8988T (cell line): ENCODE measurements at regions not wholly inside any gene's neighbourhood (a gene's known extent, or its start where the extent isn't known, plus 50 kb on each side); places are given as distances from the start of the nearest gene placed in this dataset.
"Not testable (repeated sequence)": the region's sequence is repeated elsewhere in the genome, so short reads cannot be mapped to it uniquely, and the experiment has no call there.

Experiments
- DNase-seq: peaks from one replicate; pipeline ENCODE4 v3.0.0; 2011

DNA sequence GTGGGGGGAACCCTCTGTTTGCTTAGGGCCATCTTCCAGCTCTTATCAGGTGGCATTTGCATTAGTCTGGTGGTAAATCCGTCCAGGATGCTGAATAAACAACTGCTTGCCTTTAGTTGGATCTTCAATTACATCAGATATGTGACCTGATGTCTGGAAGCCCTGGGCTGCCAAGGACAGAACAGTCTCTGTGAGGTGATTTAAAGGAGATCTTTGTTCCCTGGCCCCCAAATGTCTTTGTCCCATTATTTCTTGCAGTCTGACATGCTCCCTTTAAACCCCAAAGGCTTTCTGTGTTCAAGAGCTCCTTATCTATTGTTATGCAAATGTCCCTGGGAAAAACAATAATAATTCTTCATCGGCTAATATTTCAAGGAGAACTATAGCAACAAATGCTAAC, 84.6 kb upstream of the SPTLC3 start:
- DNase-seq, result no peak

DNA sequence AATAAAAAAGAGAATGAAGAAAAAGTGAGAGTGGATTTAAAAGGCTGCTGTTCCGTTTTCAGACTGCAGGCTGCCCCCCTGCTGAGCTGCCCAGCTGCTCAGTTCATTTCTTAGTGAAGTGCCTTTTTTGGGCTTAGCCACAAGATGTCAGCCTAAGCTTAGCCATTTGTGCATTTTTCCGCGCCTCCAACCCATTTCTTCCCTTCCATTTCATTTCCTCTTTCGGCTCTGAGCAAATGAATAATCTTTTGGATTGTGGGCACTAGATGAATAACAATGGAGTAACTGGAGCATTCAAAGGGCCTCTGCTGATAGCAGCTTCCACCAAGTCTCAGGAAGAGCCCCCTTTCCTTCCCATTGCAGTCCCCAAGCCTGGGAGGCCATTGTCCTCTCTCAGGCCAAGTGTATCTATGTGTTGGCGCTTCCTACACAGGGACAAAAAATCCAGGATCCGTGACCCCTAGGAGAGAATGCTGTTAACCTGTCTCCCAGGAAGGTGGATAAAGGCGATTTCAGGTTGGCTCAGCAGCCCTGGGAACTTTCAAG, 83.5 kb upstream of the SPTLC3 start:
- DNase-seq, result peak; percentile 34

DNA sequence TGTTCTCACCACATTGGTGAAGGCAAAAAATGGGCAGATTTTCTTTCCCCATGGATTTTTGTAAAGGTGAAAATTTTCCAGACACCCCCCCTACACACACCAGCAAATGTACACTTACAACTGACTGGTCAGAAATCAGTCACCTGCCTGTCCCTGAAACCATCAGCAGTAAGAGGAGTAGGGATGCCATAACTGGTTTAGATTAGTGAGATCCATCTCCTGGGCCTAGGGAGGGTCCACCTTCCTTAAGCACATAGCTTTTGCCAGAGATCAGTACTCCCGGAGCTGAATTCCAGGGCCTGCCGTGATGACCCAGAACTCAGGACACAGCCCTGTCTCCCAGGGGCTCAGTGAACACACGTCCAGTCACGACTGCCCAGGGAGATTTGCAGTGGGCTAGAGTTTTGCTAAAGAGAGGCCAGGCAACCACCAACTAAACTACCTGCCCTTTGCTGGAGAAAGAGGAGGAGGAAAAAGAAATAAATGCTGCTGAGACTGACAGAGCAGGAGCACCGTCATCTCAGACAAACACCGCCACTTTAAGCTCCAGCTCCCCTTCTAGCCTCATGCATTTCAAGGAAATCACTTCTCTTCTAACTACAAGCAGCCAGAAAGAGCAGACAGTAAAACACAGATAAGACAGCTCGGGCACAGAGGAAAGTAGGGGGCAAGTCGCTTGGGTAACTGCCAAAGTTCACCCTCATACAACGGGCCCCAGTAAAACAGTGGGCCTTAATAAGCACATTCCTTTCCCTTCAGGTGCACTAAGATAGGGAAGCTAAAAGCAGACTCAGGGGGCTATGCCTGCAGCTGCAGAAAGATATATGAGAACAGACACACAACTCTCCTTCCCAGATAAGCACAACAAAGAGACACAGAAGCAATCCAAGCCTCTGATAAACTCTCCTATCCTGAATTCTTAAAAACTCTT, 82.6 kb upstream of the SPTLC3 start:
- DNase-seq, result no peak

DNA sequence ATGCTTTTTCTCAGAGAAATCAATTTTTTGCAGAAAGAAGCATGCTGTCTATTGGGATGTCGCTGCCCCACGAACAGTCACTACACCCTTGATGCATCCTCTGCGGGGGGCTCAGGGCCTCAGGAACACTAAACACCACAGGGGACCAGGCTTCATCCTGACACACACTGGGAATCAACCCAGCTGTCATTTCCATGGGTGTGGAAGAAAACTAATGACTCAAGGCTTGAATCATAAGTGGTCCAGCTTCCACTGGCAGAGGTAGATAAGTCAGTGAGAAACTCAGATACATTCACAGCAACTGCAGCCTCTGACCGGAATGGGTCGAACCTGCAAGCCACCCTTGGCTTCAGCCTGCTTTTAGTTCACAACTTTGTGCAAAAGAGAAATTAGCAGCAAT, 81.3 kb upstream of the SPTLC3 start:
- DNase-seq, result no peak

DNA sequence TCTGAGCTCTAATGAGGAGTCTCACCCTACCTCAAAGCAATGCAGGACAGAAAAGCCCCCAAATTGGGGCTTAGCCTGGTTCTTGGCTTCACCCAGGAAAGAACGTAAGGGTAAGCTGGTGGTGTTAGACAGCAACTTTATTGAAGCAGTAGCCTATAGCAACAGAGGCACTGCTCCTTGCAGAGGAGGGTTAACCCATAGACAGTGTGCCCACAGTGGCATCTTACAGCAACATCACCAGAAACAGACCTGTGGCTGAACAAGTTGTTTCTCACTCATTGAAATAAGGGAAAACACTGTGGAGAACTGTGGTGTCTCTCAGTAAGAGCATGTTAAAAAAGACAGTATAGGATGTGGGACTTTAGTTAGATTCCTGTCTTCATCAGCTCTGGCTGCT, 80.4 kb upstream of the SPTLC3 start:
- no peak for DNase-seq

DNA sequence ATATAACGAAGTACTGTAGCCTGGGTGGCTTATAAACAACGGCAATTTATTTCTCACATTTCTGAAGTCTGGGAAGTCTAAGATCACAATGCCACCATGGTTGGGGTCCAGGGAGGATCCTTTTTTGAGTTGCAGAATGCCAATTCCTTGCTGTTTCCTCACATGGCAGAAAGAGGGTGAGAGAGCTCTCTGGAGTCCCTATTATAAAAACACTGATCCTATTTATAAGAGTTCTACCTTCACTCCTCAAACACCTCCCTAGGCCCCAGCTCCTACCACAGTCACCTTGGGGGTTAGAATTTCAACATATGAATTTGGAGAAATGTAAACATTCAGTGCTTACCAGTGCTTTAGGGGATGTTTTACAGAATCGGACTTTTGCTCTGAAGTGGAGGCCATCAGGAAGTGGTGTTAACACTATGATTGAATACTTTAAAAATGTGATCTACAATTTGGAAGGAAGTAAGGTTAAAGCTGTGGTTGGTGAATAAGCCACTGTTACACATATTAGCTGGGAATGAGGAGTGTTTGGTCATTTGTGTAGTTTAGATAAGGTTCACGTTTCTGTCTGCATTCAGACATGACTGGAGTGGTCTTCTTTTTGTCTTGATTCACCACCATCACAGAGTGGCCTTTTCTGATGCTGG, 79.9 kb upstream of the SPTLC3 start:
- DNase-seq, result no peak

DNA sequence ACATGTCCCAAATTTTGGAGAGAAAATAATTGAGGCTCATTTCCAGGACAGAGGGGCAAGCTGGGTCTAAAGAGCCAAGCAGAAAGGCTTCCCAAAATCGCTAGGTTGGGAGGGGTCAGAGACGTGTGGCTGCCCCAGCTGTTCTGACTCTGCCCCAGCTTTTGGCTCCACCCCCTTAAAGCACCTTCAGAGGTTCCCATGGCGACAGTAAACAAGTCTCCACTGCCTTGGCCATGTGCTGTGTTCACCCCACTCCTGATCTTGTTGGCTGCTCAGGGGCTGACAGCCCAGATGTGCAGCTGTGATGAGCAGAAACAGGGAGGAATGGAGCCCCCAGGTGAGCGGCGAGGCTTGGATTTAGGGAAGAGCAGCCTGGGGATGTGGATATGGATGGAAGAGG, 72.8 kb upstream of the SPTLC3 start:
- DNase-seq, result no peak

DNA sequence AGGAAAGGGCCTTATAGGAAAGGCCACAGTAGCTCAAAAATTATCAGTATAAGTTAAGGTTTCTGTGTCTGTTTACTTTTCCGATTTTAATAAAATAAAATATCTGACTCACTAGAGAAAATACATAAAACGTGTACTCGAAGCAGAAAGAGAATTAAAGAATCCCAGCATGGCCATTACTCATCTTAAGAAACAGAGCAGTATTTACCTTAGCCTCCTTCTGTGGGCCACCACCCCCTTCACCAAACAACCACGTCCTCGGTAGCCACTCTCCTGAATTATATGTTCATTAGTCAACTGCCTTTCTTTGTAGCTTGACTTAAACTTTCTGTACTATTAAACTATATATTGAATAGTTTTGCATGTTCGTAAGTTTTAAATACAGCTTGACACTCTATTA, 72.2 kb upstream of the SPTLC3 start:
- DNase-seq, result no peak

DNA sequence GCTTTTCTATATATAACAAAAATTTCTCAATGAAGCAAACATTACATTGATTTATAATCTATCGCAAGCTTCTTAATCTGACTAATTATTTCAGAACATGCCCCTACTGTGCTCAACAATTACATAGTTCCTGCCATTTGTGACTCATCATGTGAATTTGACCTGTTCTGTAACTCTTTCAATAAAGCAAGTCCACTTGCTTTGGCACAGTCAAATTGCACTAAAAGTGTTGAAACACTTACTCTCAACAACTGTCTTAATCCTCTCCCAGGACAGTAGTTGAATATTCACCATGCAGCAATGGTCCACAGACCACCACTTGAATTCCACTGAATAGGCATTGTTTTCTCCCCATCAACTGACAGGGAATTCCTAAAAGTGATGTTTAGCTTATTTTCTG, 67.7 kb upstream of the SPTLC3 start:
- DNase-seq, result no peak

DNA sequence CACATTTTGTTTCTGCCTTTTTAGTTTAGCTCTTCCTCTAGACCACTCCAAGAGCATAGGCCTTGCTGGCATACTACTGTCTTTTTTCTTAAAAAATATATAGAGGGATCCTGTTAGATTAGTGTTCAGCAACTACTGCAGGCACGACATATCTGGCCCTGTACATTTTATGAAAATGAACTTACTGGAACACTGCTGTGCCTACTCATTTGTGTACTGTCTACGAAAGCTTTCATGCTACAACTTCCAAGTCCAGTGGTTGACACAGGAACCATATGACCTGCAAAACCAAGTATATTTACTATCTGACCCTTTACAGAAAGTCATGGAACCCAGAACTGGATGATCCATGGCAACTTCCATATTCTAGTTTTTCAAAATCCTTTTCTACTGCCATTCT, 66.6 kb upstream of the SPTLC3 start:
- no peak for DNase-seq

DNA sequence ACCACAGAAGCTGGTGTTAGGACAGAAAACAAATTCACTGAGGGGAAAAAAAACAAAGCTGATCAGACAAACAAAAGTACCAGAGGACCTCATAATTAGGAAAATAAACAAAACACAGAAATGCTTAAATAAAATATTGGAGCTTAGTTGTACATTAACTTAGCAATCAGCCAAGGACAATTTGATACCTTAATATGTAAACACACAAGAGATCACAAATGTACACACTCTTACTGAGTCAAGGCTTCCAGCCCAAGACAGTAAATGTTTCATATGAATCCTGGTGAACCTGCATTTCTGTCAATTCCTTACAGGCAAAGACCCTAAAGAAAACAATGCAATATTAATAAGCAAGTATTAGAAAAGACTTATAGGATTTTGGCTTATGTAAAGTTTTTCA, 62.0 kb upstream of the SPTLC3 start:
- no peak for DNase-seq

DNA sequence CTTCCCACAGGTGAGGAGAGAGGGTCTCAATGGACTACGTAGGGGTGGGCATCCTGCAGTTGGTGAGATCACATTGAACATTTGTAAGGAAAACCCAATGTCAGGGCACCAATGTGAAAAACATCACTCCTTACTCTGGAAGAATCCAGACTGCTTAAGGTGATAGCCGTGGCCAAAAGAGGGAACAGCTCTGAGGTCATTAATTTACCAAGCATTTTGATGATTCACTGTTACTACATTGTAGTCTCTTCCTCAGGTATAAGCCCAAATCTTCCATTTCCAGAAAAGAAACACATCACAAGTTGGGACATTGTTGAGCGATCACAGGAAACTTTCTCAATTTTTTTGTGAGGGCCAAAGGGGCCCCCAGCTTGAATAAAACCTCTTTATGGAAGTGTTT, 61.1 kb upstream of the SPTLC3 start:
- DNase-seq, result no peak

DNA sequence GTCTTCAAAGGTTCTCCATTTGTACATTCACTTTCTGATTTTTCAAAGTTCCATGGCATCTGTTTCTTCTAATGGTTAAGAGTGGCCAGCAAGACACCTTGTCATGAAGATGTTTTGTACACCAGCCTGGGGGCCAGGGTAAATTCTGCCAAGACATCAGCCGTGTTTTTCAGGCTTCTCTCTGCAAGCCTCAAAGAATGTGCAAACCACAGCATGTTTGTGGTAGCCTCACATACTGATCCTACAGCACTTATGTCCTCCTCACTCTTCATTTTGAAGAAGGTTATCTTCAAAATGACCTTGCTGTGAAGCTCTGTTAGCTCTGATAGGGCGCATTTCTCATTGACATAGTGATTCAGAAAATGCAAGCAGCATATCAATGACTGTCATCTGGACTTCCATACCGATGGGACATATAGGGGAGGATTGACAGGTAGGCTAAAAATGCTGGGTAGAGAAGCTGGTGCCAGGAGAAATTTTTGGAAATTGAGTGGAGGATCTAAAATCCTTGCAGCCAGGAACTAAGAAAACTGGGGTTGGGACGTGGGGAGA, 59.3 kb upstream of the SPTLC3 start:
- no peak for DNase-seq

DNA sequence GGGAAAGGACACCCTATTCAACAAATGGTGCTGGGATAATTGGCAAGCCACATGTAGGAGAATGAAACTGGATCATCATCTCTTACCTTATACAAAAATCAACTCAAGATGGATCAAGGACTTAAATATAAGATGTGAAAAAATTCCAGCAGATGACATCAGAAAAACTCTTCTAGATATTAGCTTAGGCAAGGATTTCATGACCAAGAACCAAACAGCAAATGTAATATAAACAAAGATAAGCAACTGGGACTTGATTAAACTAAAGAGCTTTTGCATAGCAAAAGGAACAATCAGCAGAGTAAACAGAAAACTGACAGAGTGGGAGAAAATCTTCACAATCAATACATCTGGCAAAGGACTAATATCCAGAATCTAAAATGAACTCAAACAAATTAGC, 54.5 kb upstream of the SPTLC3 start:
- DNase-seq, result not testable (repeated sequence)

DNA sequence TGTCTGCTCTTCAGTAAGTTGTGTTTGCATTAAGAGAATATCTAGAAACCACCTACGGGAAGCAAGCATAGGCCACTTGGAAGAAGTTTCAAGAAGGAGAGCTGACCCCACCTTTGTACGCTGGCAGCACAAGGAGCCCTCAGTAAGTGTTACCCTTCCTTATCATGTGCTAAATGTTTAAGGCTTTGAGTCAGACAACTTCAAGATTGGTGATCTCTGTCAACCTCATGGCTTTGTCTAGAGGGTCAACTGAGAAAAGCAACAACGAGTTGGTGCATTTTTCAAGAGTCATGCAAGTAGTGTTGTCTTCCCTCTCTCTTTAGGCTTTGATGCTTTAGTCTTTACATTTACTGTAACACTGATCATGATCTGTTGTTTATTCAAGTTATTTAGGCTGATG, 53.2 kb upstream of the SPTLC3 start:
- DNase-seq, result no peak

DNA sequence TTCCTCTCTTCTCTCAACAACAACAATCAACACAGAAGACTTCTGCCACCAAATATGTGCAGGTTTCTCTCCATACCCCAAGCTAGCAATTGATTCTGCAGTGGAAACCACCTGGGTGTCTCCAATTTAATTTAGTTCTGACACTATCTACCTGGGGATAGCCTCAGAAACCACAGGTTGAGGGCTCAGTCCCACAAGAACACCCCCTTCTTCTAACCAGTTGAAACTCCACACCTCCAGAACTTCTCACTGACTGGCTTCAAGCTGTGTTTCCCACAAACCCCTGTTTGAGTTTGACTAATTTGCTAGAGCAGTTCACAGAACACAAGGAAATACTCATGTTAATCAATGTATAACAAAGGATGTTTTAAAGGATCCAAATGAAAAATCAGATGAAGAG, 52.5 kb upstream of the SPTLC3 start:
- DNase-seq, result no peak

DNA sequence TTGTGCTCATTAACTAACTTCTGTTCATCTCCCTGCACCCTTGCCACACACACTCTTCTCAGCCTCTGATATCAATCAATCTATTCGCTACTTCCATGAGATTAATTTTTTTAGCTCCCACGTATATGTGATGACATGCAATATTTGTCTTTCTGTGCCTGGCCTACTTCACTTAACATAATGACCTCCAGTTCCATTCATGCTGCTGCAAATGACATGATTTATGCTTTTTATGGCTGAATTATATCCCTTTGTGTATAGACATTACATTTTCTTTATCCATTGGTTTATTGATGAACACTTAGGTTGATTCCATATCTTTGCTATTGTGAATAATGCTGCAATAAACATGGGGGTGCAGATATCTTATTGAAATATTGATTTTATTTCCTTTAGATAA, 50.8 kb upstream of the SPTLC3 start:
- DNase-seq, result no peak
